Peyer's patch (tissue), 4 donors: ENCODE measurements at regions not wholly inside any gene's neighbourhood (a gene's known extent, or its start where the extent isn't known, plus 50 kb on each side); places are given as distances from the start of the nearest gene placed in this dataset.

Source experiments
- CTCF ChIP-seq, 6 experiments: fragments of 450-650 bp in 4 of 6; fragments of 200-600 bp in 2 of 6; sonication (generic) in 1 of 6; IDR thresholded peaks; one replicate each; pipeline ENCODE4 v1.5.1; 2017 to 2019; ENCODE audit warnings: antibody characterized with exemption in 6 of 6, mild to moderate bottlenecking in 3 of 6, moderate library complexity in 1 of 6
- POLR2A ChIP-seq, 2 donors: fragments of 450-650 bp; IDR thresholded peaks; one replicate each; pipeline ENCODE4 v1.5.1; 2017; ENCODE audit warnings: antibody characterized with exemption in 2 of 2, mild to moderate bottlenecking in 2 of 2, moderate library complexity in 2 of 2

GRCh38 chr1:55571767-55572166, 356.6 kb upstream of the USP24 start:
- TF ChIP-seq CTCF (IDR thresholded peaks at IDR 0.05) (no peak), POLR2A (IDR thresholded peaks at IDR 0.05) (no peak)
